ENCODE measurements at regions not wholly inside any gene's neighbourhood (a gene's known extent, or its start where the extent isn't known, plus 50 kb on each side); places are given as distances from the start of the nearest gene placed in this dataset.

DNA sequence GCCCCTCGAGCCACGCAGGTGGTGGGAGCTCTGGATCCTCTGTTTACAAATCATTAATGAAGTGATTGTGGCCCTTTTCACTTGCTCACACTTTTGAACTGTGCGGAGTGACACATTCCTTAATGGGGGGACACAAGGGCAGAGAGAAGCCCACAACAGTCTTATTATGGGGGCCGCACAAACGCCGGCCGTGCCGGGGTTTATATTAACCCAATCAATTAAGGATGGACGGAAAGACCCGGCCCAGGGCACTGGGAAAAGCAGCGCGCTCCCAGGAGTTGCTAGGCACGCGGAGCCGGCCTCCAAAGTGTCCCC, 634.8 kb downstream of the IRX1 start:
- 49% methylated on average over 10 of the region's 15 CpGs for WGBS (ENCODE audit: insufficient coverage, low coverage, low lambda C conversion rate, missing lambda C conversion rate)
- intact Hi-C loops (cut with DNase I), result no loop called here
- H3K27me3 ChIP-seq, result no peaks in the 10 kb centered on the region
- ATAC-seq, result no peak
- TF ChIP-seq, protein P1, sequence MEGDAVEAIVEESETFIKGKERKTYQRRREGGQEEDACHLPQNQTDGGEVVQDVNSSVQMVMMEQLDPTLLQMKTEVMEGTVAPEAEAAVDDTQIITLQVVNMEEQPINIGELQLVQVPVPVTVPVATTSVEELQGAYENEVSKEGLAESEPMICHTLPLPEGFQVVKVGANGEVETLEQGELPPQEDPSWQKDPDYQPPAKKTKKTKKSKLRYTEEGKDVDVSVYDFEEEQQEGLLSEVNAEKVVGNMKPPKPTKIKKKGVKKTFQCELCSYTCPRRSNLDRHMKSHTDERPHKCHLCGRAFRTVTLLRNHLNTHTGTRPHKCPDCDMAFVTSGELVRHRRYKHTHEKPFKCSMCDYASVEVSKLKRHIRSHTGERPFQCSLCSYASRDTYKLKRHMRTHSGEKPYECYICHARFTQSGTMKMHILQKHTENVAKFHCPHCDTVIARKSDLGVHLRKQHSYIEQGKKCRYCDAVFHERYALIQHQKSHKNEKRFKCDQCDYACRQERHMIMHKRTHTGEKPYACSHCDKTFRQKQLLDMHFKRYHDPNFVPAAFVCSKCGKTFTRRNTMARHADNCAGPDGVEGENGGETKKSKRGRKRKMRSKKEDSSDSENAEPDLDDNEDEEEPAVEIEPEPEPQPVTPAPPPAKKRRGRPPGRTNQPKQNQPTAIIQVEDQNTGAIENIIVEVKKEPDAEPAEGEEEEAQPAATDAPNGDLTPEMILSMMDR (IDR thresholded peaks at IDR 0.05), result no peak
- TF ChIP-seq POLR2A (IDR thresholded peaks at IDR 0.05), result no peak
- no peaks in the 10 kb centered on the region for H3K36me3 ChIP-seq
- no peak overlapping the region for H3K4me3 ChIP-seq
- DNase-seq, result no peak
- no peak overlapping the region for H3K27ac ChIP-seq
- no peaks in the 10 kb centered on the region for H3K4me1 ChIP-seq
- no peaks in the 10 kb centered on the region for H3K9me3 ChIP-seq

DNA sequence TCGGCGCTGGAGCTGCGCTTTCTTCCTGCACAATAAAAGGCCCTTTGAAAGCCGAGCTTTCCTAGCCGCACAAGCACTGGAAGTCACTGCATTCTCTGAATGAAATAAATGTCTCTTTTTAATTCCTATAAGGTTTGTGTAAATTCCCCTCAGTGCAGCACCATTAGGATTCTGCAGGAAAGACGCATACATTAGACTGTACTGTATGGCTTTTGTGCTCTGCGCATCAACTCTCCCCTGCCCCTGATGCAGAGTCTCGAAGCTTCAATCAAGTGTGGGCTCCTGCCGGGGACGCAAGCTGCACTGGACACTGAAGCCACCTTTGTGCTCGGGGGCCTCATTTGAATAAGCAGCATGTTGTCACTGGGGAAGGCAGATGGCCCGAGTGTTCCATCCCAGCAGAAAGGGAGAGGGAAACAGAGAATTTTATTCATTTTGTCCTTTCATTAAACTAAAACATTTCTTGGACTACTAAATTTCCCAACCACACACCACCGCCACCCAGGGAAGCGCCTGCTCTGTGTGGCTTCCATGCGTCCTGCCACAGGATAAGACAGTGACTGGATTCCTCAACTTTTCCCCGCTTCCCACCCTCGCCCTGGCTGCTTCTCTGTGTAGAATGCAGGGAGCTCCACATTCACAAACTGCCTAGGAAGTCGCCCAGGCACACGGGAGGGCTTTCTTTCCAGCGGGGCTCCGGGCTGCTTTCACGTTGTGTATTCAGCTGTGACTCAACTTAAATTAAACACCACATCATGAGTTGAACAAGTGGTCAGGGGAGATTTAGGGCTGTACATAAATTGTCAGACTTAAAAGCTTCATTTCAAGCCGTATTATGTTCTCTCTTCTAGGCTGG, 635.4 kb downstream of the IRX1 start:
- Histone ChIP-seq H3K36me3 (no peaks in the 10 kb centered on the region), H3K4me1 (no peaks in the 10 kb centered on the region), H3K9me3 (no peaks in the 10 kb centered on the region), H3K4me3 (no peak overlapping the region), H3K27me3 (no peaks in the 10 kb centered on the region), H3K27ac (no peak overlapping the region)
- no peak for ATAC-seq
- WGBS (ENCODE audit: insufficient coverage, low coverage, low lambda C conversion rate, missing lambda C conversion rate), result 37% methylated on average over 13 of the region's 23 CpGs
- TF ChIP-seq POLR2A (IDR thresholded peaks at IDR 0.05), result no peak
- TF ChIP-seq, protein P1 (IDR thresholded peaks at IDR 0.05), result no peak
- DNase-seq, result no peak
- intact Hi-C loops (cut with DNase I), result no loop called here

DNA sequence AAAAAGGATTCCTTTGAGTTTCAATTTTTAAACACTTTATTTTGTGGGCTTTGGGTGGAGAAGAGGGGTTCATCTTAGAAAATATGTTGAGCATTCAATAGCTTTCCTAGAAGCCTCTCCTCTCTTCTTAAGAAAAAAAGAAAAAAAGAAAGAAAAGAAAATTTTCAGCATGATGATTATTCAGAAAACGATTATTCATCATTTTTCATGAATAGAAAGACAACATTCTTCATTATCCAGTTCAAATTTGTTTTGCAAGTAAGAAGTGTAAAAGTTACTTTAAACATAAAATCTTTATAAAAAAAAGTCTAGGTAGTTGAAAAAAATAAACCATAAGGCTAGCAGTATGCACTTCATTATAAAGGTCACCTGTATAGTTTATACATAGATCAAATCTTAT, 636.5 kb downstream of the IRX1 start:
- WGBS (ENCODE audit: insufficient coverage, low coverage, low lambda C conversion rate, missing lambda C conversion rate), result 33% methylated on average over 1 of the region's 1 CpG
- Histone ChIP-seq H3K27ac (no peak overlapping the region), H3K4me3 (no peak overlapping the region), H3K4me1 (no peaks in the 10 kb centered on the region), H3K36me3 (no peaks in the 10 kb centered on the region), H3K27me3 (no peaks in the 10 kb centered on the region), H3K9me3 (no peaks in the 10 kb centered on the region)
- no peak for TF ChIP-seq POLR2A (IDR thresholded peaks at IDR 0.05)
- TF ChIP-seq, protein P1 (IDR thresholded peaks at IDR 0.05), result no peak
- intact Hi-C loops (cut with DNase I), result no loop called here
- DNase-seq, result no peak
- no peak for ATAC-seq

DNA sequence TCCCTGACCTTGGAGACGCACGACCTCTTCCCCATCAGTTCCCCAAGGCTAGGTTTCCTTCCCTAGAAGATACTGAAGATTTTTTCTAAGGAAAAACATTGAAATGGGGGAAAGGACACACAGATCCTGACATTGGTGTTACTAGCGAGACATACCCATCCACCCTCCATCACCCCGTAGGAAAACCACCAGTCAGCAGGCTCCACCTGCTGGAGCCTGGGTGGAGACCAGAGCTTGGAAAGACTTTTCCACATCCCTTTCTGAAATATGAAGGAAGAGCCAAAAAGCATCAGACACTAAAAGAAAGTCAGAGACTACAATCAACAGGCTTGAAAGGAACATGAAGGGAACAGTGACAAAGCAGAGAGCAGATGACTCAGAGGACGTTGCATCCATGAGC, 638.0 kb downstream of the IRX1 start:
- intact Hi-C loops (cut with DNase I), result no loop called here
- no peak for ATAC-seq

More for the DNA sequence above, 638.0 kb downstream of the IRX1 start:
- H3K36me3 ChIP-seq, result no peaks in the 10 kb centered on the region
- no peak for TF ChIP-seq POLR2A (IDR thresholded peaks at IDR 0.05)
- TF ChIP-seq, protein P1 (IDR thresholded peaks at IDR 0.05), result no peak
- DNase-seq, result no peak
- H3K9me3 ChIP-seq, result no peaks in the 10 kb centered on the region
- no peak overlapping the region for H3K4me3 ChIP-seq
- H3K4me1 ChIP-seq, result no peaks in the 10 kb centered on the region
- H3K27me3 ChIP-seq, result no peaks in the 10 kb centered on the region
- no peak overlapping the region for H3K27ac ChIP-seq
- 48% methylated on average over 5 of the region's 5 CpGs for WGBS (ENCODE audit: insufficient coverage, low coverage, low lambda C conversion rate, missing lambda C conversion rate)
